Cardiac muscle cell (in vitro differentiated cells and primary cell): ENCODE measurements at regions not wholly inside any gene's neighbourhood (a gene's known extent, or its start where the extent isn't known, plus 50 kb on each side); places are given as distances from the start of the nearest gene placed in this dataset.

Source experiments
- DNase-seq, 2 donors: peaks; one replicate each; pipeline versions ENCODE4 v3.0.0 to v3.0.0-alpha.2; 2010 to 2017; ENCODE audit warnings: low read depth in 1 of 2, low spot score in 1 of 2
- H3K27ac ChIP-seq: fragments of 200-600 bp; sonication (generic); 2 replicates; pipeline ENCODE4 v1.5.1; 2016
- H3K27me3 ChIP-seq: fragments of 200-600 bp; sonication (generic); 2 replicates; pipeline ENCODE4 v1.6.0; 2016; ENCODE audit warnings: control low read depth
- H3K36me3 ChIP-seq: fragments of 200-600 bp; sonication (generic); 2 replicates; pipeline ENCODE4 v1.5.1; 2016; ENCODE audit warnings: control low read depth
- H3K4me1 ChIP-seq: fragments of 200-600 bp; sonication (generic); 2 replicates; pipeline ENCODE4 v1.8.1; 2017; ENCODE audit warnings: low read depth, mild to moderate bottlenecking, mixed run types
- H3K4me3 ChIP-seq: fragments of 200-600 bp; sonication (generic); 2 replicates; pipeline ENCODE4 v1.5.1; 2016; ENCODE audit warnings: mild to moderate bottlenecking
- H3K9me3 ChIP-seq: fragments of 200-600 bp; sonication (generic); 2 replicates; pipeline ENCODE4 v1.5.1; 2017; ENCODE audit warnings: low read depth, mild to moderate bottlenecking, control low read depth
- TF ChIP-seq, protein P1 (sequence below): IDR thresholded peaks from 2 replicates; pipeline ENCODE4 v1.5.1; 2012; ENCODE audit warnings: low read depth, mild to moderate bottlenecking, low read length

GRCh38 chr13:24605923-24606372 is 74.3 kb upstream of the ATP12A start:
- no peaks in the 10 kb centered on the region for H3K36me3 ChIP-seq
- H3K4me1 ChIP-seq, result no peaks in the 10 kb centered on the region
- no peak overlapping the region for H3K27ac ChIP-seq
- TF ChIP-seq, protein P1, sequence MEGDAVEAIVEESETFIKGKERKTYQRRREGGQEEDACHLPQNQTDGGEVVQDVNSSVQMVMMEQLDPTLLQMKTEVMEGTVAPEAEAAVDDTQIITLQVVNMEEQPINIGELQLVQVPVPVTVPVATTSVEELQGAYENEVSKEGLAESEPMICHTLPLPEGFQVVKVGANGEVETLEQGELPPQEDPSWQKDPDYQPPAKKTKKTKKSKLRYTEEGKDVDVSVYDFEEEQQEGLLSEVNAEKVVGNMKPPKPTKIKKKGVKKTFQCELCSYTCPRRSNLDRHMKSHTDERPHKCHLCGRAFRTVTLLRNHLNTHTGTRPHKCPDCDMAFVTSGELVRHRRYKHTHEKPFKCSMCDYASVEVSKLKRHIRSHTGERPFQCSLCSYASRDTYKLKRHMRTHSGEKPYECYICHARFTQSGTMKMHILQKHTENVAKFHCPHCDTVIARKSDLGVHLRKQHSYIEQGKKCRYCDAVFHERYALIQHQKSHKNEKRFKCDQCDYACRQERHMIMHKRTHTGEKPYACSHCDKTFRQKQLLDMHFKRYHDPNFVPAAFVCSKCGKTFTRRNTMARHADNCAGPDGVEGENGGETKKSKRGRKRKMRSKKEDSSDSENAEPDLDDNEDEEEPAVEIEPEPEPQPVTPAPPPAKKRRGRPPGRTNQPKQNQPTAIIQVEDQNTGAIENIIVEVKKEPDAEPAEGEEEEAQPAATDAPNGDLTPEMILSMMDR, result peak; percentile 53
- peak in 1 of 2 donors; percentile 74 for DNase-seq
- H3K27me3 ChIP-seq, result no peaks in the 10 kb centered on the region
- H3K9me3 ChIP-seq, result no peaks in the 10 kb centered on the region
- H3K4me3 ChIP-seq, result no peak overlapping the region

GRCh38 chr13:24606486-24607170 is 73.6 kb upstream of the ATP12A start:
- Histone ChIP-seq H3K4me1 (no peaks in the 10 kb centered on the region), H3K9me3 (no peaks in the 10 kb centered on the region), H3K27me3 (no peaks in the 10 kb centered on the region), H3K36me3 (no peaks in the 10 kb centered on the region), H3K27ac (no peak overlapping the region), H3K4me3 (no peak overlapping the region)
- no peak for DNase-seq
- TF ChIP-seq, protein P1, result no peak

DNA sequence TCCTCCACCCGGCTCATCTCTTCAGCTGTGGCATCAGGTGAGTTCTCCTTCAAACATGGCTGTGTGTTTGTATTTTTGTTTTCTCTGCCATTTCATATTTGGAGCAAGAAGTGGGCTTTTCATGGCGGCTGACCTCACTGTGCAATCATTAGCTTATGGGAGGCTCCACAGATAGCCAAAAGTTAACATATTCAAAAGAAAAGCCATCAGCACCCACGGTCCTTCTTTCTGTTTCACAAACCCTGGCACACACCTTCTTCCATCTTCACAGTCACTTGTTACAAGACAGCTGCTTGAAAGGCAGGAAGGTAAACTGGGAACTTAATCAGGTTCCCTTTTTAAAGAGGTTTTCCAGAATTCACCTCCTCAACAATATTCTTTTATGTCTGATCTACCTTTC is 69.3 kb upstream of the ATP12A start:
- Histone ChIP-seq H3K27ac (no peak overlapping the region), H3K4me1 (no peaks in the 10 kb centered on the region), H3K4me3 (no peak overlapping the region), H3K27me3 (no peaks in the 10 kb centered on the region), H3K36me3 (no peaks in the 10 kb centered on the region), H3K9me3 (no peaks in the 10 kb centered on the region)
- DNase-seq, result no peak
- TF ChIP-seq, protein P1, result no peak

DNA sequence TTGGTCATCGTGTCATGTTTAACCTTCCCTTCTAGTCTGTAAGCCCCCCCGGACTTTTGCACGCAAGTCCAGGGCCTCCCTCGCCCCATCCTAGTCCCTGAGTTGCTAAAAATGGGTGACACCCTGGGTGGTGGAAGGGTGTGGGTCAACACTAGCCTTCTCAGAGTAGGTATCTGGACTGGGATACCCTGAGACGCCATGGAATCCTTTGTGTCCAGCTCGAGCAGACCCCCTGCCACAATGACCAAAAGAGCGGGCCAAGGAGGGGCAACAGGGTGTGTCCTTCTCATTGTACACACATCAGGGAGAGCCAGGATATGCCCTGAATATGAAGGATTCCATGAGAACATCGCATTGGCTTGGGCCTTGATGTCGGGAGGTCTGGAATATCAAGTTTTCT is 67.5 kb upstream of the ATP12A start:
- Histone ChIP-seq H3K4me3 (no peak overlapping the region), H3K27me3 (no peaks in the 10 kb centered on the region), H3K27ac (no peak overlapping the region), H3K9me3 (no peaks in the 10 kb centered on the region), H3K4me1 (no peaks in the 10 kb centered on the region), H3K36me3 (no peaks in the 10 kb centered on the region)
- no peak for DNase-seq
- TF ChIP-seq, protein P1, result no peak

GRCh38 chr13:24613128-24613527 is 67.1 kb upstream of the ATP12A start:
- Histone ChIP-seq H3K27me3 (no peaks in the 10 kb centered on the region), H3K9me3 (no peaks in the 10 kb centered on the region), H3K4me1 (no peaks in the 10 kb centered on the region), H3K36me3 (no peaks in the 10 kb centered on the region), H3K4me3 (no peak overlapping the region), H3K27ac (no peak overlapping the region)
- no peak for DNase-seq
- TF ChIP-seq, protein P1, result no peak

DNA sequence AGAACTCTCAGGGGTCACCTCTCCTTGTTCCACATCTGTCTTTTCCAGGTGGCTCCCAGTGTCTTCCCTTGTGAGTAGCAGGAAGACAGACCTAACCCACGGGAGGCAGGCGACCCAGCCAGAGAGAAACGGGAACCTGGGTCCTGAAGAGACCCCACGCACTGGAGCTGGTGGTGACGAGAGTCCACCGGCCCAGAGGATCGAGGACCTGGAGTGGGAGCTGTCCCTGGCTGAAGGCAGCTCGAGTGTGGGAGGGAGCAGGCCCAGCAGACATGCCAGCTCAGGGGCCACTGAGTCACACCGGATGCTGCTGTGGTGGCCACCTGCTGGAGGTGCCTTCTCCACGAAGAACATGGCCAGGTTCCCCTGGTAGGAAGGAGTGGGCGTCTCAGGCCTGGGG is 66.5 kb upstream of the ATP12A start:
- H3K9me3 ChIP-seq, result no peaks in the 10 kb centered on the region
- no peaks in the 10 kb centered on the region for H3K4me1 ChIP-seq
- no peaks in the 10 kb centered on the region for H3K36me3 ChIP-seq
- no peaks in the 10 kb centered on the region for H3K27me3 ChIP-seq
- no peak for DNase-seq
- TF ChIP-seq, protein P1, result no peak
- no peak overlapping the region for H3K4me3 ChIP-seq
- H3K27ac ChIP-seq, result no peak overlapping the region
